ENCODE measurements at regions not wholly inside any gene's neighbourhood (a gene's known extent, or its start where the extent isn't known, plus 50 kb on each side); places are given as distances from the start of the nearest gene placed in this dataset.

GRCh38 chr3:104909721-104910120 lies 457.0 kb upstream of the ALCAM start:
- no peak for ATAC-seq
- no peak for TF ChIP-seq TCF4 (CRISPR knock-in tag; IDR thresholded peaks at IDR 0.05; ENCODE audit: borderline replicate concordance)
- no peak for TF ChIP-seq POU6F1 (CRISPR knock-in tag; IDR thresholded peaks at IDR 0.05; ENCODE audit: borderline replicate concordance, low read depth)
- TF ChIP-seq PPARA (CRISPR knock-in tag; IDR thresholded peaks at IDR 0.05; ENCODE audit: borderline replicate concordance) = no peak
- no peak for TF ChIP-seq TSHZ2 (CRISPR knock-in tag; IDR thresholded peaks at IDR 0.05)
- no peak for TF ChIP-seq ZFP3 (CRISPR knock-in tag; IDR thresholded peaks at IDR 0.05)
- TF ChIP-seq ZFP30 (CRISPR knock-in tag; IDR thresholded peaks at IDR 0.05) = no peak
- TF ChIP-seq BACH2 (CRISPR knock-in tag; IDR thresholded peaks at IDR 0.05; ENCODE audit: borderline replicate concordance) = no peak
- no peak for TF ChIP-seq ZNF8 (CRISPR knock-in tag; IDR thresholded peaks at IDR 0.05)
- no peak for TF ChIP-seq ESRRG (CRISPR knock-in tag; IDR thresholded peaks at IDR 0.05)
- no peak for TF ChIP-seq GLIS3 (CRISPR knock-in tag; IDR thresholded peaks at IDR 0.05)
- TF ChIP-seq ZNF565 (CRISPR knock-in tag; conservative IDR thresholded peaks at IDR 0.05; ENCODE audit: low read depth) = no peak
- no peak for TF ChIP-seq ISL1 (CRISPR knock-in tag; IDR thresholded peaks at IDR 0.05)
- no peak for TF ChIP-seq PATZ1 (CRISPR knock-in tag; IDR thresholded peaks at IDR 0.05; ENCODE audit: borderline replicate concordance)
- no peak for TF ChIP-seq RARB (CRISPR knock-in tag; IDR thresholded peaks at IDR 0.05)

GRCh38 chr3:104911376-104911775 lies 455.3 kb upstream of the ALCAM start:
- no peak for TF ChIP-seq TOX (CRISPR knock-in tag; IDR thresholded peaks at IDR 0.05; ENCODE audit: borderline replicate concordance)
- no peak for TF ChIP-seq ZNF70 (CRISPR knock-in tag; IDR thresholded peaks at IDR 0.05)
- no peak for ATAC-seq

GRCh38 chr3:104916971-104917370 lies 449.7 kb upstream of the ALCAM start:
- no peak for ATAC-seq
- TF ChIP-seq ZFP3 (CRISPR knock-in tag; IDR thresholded peaks at IDR 0.05) = no peak

GRCh38 chr3:104920512-104920911 lies 446.2 kb upstream of the ALCAM start:
- TF ChIP-seq ZFP3 (CRISPR knock-in tag; IDR thresholded peaks at IDR 0.05) (no peak), ZNF565 (CRISPR knock-in tag; conservative IDR thresholded peaks at IDR 0.05; ENCODE audit: low read depth) (no peak), ISL1 (CRISPR knock-in tag; IDR thresholded peaks at IDR 0.05) (no peak), TCF4 (CRISPR knock-in tag; IDR thresholded peaks at IDR 0.05; ENCODE audit: borderline replicate concordance) (no peak), ESRRG (CRISPR knock-in tag; IDR thresholded peaks at IDR 0.05) (no peak), PPARA (CRISPR knock-in tag; IDR thresholded peaks at IDR 0.05; ENCODE audit: borderline replicate concordance) (no peak), OSR1 (CRISPR knock-in tag; IDR thresholded peaks at IDR 0.05) (no peak), CSDC2 (CRISPR knock-in tag; IDR thresholded peaks at IDR 0.05) (no peak), RARB (CRISPR knock-in tag; IDR thresholded peaks at IDR 0.05) (no peak), POU6F1 (CRISPR knock-in tag; IDR thresholded peaks at IDR 0.05; ENCODE audit: borderline replicate concordance, low read depth) (no peak), ZC3H10 (CRISPR knock-in tag; IDR thresholded peaks at IDR 0.05) (no peak), TSHZ2 (CRISPR knock-in tag; IDR thresholded peaks at IDR 0.05) (no peak), CSRNP3 (CRISPR knock-in tag; IDR thresholded peaks at IDR 0.05) (no peak), ZNF8 (CRISPR knock-in tag; IDR thresholded peaks at IDR 0.05) (no peak), ZNF70 (CRISPR knock-in tag; IDR thresholded peaks at IDR 0.05) (no peak), ARNTL (CRISPR knock-in tag; IDR thresholded peaks at IDR 0.05; ENCODE audit: borderline replicate concordance, low read depth) (no peak), BACH2 (CRISPR knock-in tag; IDR thresholded peaks at IDR 0.05; ENCODE audit: borderline replicate concordance) (no peak), ZFP30 (CRISPR knock-in tag; IDR thresholded peaks at IDR 0.05) (no peak), PATZ1 (CRISPR knock-in tag; IDR thresholded peaks at IDR 0.05; ENCODE audit: borderline replicate concordance) (no peak)
- no peak for ATAC-seq
